ENCODE measurements at regions not wholly inside any gene's neighbourhood (a gene's known extent, or its start where the extent isn't known, plus 50 kb on each side); places are given as distances from the start of the nearest gene placed in this dataset.

GRCh38 chr3:177836671-177837070, 639.4 kb upstream of the TBL1XR1 start:
- no TSS peak for BruUV-seq (replicated peaks)
- dilution Hi-C loops (cut with MboI; ENCODE audit: extremely low pct_ligation_motif_present, low sequenced_read_pairs) (no loop called here), intact Hi-C loops (cut with micrococcal nuclease) (no loop called here)
- Histone ChIP-seq H2AFZ (ENCODE audit: low read depth, low read length) (no peak overlapping the region), H3K4me2 (ENCODE audit: insufficient read depth, low read length) (no peak overlapping the region), H3K79me2 (ENCODE audit: control insufficient read depth, insufficient read depth, low read length) (no peaks in the 10 kb centered on the region), H4K20me1 (replicated peaks; ENCODE audit: control insufficient read depth, extremely low read depth, insufficient read depth, low read length) (no peaks in the 10 kb centered on the region), H3K9ac (replicated peaks; ENCODE audit: extremely low read depth, insufficient read depth, low read length) (no peak overlapping the region), H3K27me3 (ENCODE audit: control insufficient read depth in 2 of 2, insufficient read depth in 2 of 2, low read length in 2 of 2) (no peaks in the 10 kb centered on the region), H3K9me1 (replicated peaks; ENCODE audit: control insufficient read depth, extremely low read depth, insufficient read depth, low read length) (no peaks in the 10 kb centered on the region), H3K36me3 (ENCODE audit: control insufficient read depth in 2 of 2, extremely low read depth in 1 of 2, insufficient read depth in 2 of 2, low read length in 2 of 2) (no peaks in the 10 kb centered on the region), H3K4me1 (ENCODE audit: control insufficient read depth, extremely low read depth, insufficient read depth, low read length) (peaks cover 5% of the 10 kb centered on the region), H3K27ac (ENCODE audit: insufficient read depth, low read depth, low read length) (no peak overlapping the region), H3K9me3 (replicated peaks; ENCODE audit: control insufficient read depth, insufficient read depth, low read length) (no peaks in the 10 kb centered on the region), H3K4me3 (replicated peaks in 1 of 3; ENCODE audit: insufficient read depth in 1 of 3, low read depth in 1 of 3, low read length in 3 of 3) (no peak overlapping the region)
- no peak for DNase-seq (ENCODE audit: low read depth, low spot score)
- CTCF ChIA-PET, result interaction anchor here (0.9 kb wide), 1 partner anchor 426 kb away, joined by 3 read pairs; no protein-coding TSS in a partner anchor
- POLR2A ChIA-PET, result no interaction called here
- TF ChIP-seq POLR2A (IDR thresholded peaks at IDR 0.05; ENCODE audit: low read depth, low read length), result no peak
- no peak for TF ChIP-seq MYC (IDR thresholded peaks at IDR 0.05; ENCODE audit: low read depth, low read length)
- no peak for TF ChIP-seq MAX (IDR thresholded peaks at IDR 0.05; ENCODE audit: insufficient read depth, insufficient read length)
- no peak for TF ChIP-seq JUN (IDR thresholded peaks at IDR 0.05; ENCODE audit: borderline replicate concordance, insufficient read depth, insufficient read length, low read depth)
- no peak for TF ChIP-seq GATA2 (IDR thresholded peaks at IDR 0.05; ENCODE audit: insufficient read depth, insufficient read length, low read depth, low read length)
- no peak for TF ChIP-seq CTCF (IDR thresholded peaks at IDR 0.05; ENCODE audit: extremely low read depth in 1 of 2, insufficient read depth in 1 of 2, low read depth in 1 of 2, low read length in 2 of 2)
- FAIRE-seq, result no peak
